OCI-LY1 (cell line): ENCODE measurements at regions not wholly inside any gene's neighbourhood (a gene's known extent, or its start where the extent isn't known, plus 50 kb on each side); places are given as distances from the start of the nearest gene placed in this dataset.

Source experiments
- EZH2 ChIP-seq: fragments of 200-600 bp; sonication (generic), shearing (Covaris generic); IDR thresholded peaks from 2 replicates; pipeline ENCODE4 v1.8.0; 2017; ENCODE audit warnings: borderline replicate concordance, mixed run types, mild to moderate bottlenecking, antibody characterized with exemption, low read length, moderate library complexity, mixed read lengths
- TF ChIP-seq, protein P1 (sequence below): fragments of 200-600 bp; sonication (generic), shearing (Covaris generic); IDR thresholded peaks from 2 replicates; pipeline ENCODE4 v1.5.1; 2017; ENCODE audit warnings: mild to moderate bottlenecking, antibody characterized with exemption, low read length, moderate library complexity, mixed read lengths

DNA sequence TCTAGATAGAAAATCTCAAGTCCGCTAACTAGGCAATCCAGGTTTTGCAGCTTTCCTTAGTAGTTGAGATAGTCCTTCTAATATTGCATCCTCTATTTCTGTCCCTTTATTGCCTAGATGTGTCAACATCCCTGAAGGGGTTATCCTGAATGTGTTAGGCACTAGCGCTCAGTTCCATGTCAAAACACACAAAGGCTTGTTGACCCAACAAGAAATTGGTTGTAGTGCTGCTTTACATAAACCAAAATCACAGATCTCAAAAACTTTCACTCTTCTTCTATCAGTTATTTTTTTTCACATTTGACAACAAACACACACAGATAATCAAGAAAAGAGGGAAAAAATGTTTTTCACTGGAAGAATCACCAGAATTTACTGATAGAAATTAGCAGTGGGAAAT lies 51.4 kb upstream of the SOX2 start:
- TF ChIP-seq, protein P1, sequence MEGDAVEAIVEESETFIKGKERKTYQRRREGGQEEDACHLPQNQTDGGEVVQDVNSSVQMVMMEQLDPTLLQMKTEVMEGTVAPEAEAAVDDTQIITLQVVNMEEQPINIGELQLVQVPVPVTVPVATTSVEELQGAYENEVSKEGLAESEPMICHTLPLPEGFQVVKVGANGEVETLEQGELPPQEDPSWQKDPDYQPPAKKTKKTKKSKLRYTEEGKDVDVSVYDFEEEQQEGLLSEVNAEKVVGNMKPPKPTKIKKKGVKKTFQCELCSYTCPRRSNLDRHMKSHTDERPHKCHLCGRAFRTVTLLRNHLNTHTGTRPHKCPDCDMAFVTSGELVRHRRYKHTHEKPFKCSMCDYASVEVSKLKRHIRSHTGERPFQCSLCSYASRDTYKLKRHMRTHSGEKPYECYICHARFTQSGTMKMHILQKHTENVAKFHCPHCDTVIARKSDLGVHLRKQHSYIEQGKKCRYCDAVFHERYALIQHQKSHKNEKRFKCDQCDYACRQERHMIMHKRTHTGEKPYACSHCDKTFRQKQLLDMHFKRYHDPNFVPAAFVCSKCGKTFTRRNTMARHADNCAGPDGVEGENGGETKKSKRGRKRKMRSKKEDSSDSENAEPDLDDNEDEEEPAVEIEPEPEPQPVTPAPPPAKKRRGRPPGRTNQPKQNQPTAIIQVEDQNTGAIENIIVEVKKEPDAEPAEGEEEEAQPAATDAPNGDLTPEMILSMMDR: no peak
- TF ChIP-seq EZH2: no peak
